ENCODE measurements at regions not wholly inside any gene's neighbourhood (a gene's known extent, or its start where the extent isn't known, plus 50 kb on each side); places are given as distances from the start of the nearest gene placed in this dataset.
"Not testable (repeated sequence)": the region's sequence is repeated elsewhere in the genome, so short reads cannot be mapped to it uniquely, and the experiment has no call there.

DNA sequence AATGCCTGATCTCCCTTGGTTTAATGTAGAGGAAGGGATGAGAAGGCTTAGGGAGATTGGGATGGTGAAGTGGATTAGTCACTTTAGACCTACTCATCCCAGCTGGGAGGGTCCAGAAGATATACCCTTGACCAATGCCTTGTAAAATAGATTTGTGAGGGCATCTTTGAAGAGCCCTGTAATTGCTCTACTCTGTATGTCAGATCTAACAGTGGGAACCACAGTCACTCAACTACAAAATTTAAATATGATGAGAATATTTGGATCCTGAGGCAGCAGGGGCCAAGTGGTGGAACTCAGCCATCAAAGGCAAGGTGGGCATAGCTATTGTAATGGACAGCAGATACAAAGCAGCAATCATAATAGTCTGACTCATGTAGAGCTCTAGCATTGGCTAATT, 1272.9 kb upstream of the CITED2 start:
- in situ Hi-C loops (cut with HindIII; ENCODE audit: low sequenced_read_pairs) = not testable (repeated sequence)

- in situ Hi-C loops (cut with HindIII; ENCODE audit: low sequenced_read_pairs) = no loop called here
These were observed 1269.6 kb upstream of the CITED2 start for GRCh38 chr6:140644017-140644416.

- in situ Hi-C loops (cut with HindIII; ENCODE audit: low sequenced_read_pairs) = no loop called here
These were observed 1267.0 kb upstream of the CITED2 start for GRCh38 chr6:140641412-140641811.

GRCh38 chr6:140636908-140637402, 1262.5 kb upstream of the CITED2 start:
- in situ Hi-C loops (cut with HindIII; ENCODE audit: low sequenced_read_pairs) = no loop called here

DNA sequence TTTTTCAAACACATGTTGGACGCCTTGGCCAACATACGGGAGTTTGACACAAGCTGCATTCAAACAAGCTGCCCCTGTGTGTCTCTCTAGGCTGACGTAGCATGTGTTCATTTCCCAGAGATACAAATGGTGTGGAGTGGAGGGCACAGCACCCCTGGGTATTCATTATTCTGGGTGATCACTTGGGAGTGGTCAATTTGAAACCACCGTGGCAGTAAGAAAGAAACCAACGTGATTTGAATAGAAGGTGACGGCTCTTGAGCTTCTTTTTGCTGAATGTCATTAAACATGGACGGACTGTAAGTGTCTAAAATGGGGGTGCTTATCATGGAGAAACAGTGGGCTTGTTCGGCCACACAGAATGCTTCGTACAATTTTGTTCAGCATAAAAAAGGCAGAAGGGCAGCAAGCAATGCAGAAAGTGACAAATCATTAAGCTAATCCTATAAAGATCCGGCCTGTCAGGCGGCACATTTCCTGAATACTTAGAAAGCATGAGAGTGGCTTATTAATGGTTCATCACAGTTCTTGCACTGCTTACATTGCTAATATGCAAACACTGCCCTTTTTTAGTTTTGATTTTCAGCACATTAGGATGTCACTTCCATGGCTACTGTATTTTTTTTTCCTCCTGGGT, 1261.9 kb upstream of the CITED2 start:
- in situ Hi-C loops (cut with HindIII; ENCODE audit: low sequenced_read_pairs) = no loop called here

DNA sequence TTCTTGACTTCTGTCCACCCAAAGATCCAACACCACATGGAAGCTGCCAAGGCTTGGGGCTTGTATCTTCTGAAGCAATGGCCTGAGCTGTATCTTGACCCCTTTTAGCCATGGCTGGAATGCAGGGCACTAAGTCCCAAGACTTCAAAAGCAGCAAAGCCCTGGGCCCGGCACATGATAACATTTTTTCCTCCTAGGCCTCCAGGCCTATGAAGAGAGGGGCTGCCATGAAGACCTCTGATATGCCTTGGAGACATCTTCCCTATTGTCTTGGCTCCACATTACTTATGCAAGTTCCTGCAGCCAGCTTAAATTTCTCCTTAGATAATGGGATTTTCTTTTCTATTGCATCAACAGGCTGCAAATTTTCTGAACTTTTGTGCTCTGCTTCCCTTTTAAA, 1252.6 kb upstream of the CITED2 start:
- in situ Hi-C loops (cut with HindIII; ENCODE audit: low sequenced_read_pairs) = no loop called here

DNA sequence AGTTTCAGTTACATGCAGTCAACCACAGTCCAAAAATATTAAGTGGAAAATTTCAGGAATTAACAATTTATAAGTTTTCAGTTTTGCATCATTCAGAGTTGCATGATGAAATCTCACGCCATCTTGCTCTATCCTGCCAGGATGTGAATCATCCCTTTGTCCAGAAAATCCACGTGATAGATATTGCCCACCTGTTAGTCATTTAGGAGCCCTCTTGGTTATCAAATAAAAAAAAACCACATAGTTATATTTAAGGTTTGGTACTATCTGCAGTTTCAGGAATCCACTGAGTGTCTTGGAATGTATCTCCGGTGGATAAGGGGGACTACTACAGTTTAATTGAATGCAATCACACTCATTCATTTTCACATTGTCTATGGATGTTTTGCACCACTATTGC, 1249.0 kb upstream of the CITED2 start:
- in situ Hi-C loops (cut with HindIII; ENCODE audit: low sequenced_read_pairs) = no loop called here

- in situ Hi-C loops (cut with HindIII; ENCODE audit: low sequenced_read_pairs) = no loop called here
These were observed 1246.0 kb upstream of the CITED2 start for GRCh38 chr6:140620496-140620895.

GRCh38 chr6:140609956-140610355, 1235.5 kb upstream of the CITED2 start:
- in situ Hi-C loops (cut with HindIII; ENCODE audit: low sequenced_read_pairs) = no loop called here

GRCh38 chr6:140609321-140609720, 1234.9 kb upstream of the CITED2 start:
- in situ Hi-C loops (cut with HindIII; ENCODE audit: low sequenced_read_pairs) = no loop called here

- in situ Hi-C loops (cut with HindIII; ENCODE audit: low sequenced_read_pairs) = no loop called here
These were observed 1230.3 kb upstream of the CITED2 start for GRCh38 chr6:140604786-140605185.

DNA sequence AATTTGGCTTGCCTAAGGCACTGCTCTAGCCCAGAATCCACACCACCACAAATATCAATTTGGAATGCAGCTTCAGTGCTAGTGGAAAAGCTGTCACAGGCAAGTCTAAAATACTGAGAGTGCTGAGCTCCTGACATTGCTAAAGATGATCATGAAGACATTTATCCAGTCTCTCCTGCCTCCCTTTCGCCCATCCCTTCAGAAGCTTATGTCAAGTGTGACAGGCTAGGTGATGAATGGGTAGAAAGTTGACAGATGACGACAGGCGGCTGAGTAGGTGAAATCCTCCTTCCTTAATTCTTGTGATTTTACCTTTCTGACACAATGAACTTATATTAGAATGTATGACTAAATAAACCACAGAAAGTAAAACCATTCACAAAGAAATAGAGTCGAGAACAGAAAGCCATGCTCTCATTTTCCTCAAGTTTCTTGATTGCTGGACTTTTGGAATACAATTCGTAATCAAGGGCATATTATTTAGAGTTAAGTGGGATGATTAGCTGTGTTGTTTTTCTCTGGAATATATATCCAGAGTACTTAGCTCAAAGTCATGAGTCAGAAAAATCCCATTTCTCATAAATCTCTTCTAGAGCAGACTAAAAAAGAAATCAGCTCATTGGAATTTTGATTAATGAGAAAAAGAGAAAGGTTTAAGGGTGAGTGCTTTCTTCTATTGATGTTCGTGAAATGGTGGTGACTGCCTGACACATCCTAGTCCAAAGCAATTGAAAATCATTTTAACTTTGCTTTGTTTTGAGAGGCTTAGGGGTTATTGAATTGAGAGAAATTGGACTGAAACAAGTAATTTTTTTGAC, 1228.2 kb upstream of the CITED2 start:
- in situ Hi-C loops (cut with HindIII; ENCODE audit: low sequenced_read_pairs) = no loop called here

GRCh38 chr6:140601021-140601808, 1226.8 kb upstream of the CITED2 start:
- in situ Hi-C loops (cut with HindIII; ENCODE audit: low sequenced_read_pairs) = no loop called here

GRCh38 chr6:140599916-140600315, 1225.5 kb upstream of the CITED2 start:
- in situ Hi-C loops (cut with HindIII; ENCODE audit: low sequenced_read_pairs) = no loop called here

DNA sequence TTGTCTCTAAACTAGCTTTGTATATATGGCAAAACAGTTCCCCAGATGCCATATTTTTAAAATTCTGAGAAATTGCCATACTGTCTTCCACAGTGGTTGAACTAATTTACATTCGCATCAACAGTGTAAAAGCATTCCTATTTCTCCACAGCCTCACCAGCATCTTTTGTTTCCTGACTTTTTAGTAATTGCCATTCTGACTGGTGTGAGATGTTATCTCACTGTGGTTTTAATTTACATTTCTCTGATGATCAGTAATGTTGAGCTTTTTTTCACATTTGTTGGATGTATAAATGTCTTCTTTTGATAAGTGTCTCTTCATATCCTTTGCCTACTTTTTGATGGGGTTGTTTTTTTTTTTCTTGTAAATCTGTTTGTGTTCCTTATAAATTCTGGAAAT, 1222.7 kb upstream of the CITED2 start:
- in situ Hi-C loops (cut with HindIII; ENCODE audit: low sequenced_read_pairs) = no loop called here

DNA sequence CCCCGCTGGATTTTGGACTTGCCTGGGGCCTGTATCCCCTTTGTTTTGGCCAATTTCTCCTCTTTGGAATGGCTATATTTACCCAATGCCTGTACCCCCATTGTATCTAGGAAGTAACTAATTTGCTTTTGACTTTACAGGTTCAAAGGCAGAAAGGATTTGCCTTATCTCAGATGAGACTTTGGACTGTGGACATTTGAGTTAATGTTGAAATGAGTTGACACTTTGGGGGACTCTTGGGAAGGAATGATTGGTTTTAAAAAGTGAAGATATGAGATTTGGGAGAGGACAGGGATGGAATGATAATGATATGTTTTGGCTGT, 1220.3 kb upstream of the CITED2 start:
- in situ Hi-C loops (cut with HindIII; ENCODE audit: low sequenced_read_pairs) = no loop called here

GRCh38 chr6:140592877-140593276, 1218.4 kb upstream of the CITED2 start:
- in situ Hi-C loops (cut with HindIII; ENCODE audit: low sequenced_read_pairs) = no loop called here

DNA sequence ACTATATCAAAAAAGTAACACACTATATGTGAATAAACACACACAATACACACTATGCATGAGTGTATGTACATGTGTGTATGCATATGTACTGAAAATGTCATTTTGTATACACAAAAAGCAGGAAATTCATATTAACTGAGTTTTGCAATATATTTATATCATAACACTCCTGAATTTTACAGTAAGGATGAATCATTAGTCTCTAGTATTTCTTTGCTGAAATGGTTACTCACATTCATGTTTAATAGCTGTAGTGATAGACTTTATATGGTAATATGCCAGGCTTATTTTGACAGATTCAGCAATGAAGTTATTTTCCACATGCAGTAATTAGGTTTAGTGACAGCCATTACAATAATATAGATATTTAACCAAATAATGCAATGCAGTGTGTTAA, 1216.2 kb upstream of the CITED2 start:
- in situ Hi-C loops (cut with HindIII; ENCODE audit: low sequenced_read_pairs) = no loop called here

DNA sequence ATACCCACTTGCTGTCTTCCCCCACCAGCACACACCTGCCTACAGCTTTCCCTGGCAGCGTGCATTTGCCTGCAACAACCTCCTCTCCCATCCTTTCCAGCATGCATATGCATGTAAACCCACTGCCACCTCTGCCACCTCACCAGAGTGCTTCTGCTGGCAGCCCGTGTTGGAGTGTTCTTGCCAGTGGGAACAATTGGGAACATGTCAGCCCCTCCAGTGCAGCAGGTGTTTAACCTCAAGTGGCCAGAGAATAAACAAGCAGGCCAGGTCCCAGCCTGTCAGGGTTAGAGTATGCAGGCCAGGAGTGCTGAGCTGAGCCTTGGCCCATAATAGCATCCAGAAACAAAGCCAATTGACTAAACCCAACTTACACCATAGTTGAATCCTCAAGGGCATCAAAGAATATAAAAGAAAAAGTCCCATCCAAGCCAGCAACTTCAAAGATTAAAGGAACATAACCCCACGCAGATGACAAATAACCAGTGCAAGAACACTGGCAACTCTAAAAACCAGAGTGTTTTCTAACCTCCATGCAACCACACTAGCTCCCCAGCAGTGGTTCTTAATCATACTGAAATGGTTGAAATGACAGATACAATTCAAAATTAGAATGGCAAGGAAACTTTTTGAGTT, 1212.1 kb upstream of the CITED2 start:
- in situ Hi-C loops (cut with HindIII; ENCODE audit: low sequenced_read_pairs) = no loop called here

- in situ Hi-C loops (cut with HindIII; ENCODE audit: low sequenced_read_pairs) = no loop called here
These were observed 1207.2 kb upstream of the CITED2 start for GRCh38 chr6:140581601-140582000.

GRCh38 chr6:140579918-140580317, 1205.5 kb upstream of the CITED2 start:
- in situ Hi-C loops (cut with HindIII; ENCODE audit: low sequenced_read_pairs) = no loop called here

Data from DLD1 (cell line).